ENCODE measurements at regions not wholly inside any gene's neighbourhood (a gene's known extent, or its start where the extent isn't known, plus 50 kb on each side); places are given as distances from the start of the nearest gene placed in this dataset.

GRCh38 chr9:104334549-104334948 lies 169.5 kb upstream of the OR13F1 start:
- Mint-ChIP-seq H3K27ac (no peak overlapping the region), H3K4me3 (no peak overlapping the region), H3K4me1 (ENCODE audit: low read depth) (no peaks in the 10 kb centered on the region), H3K27me3 (no peaks in the 10 kb centered on the region), H3K36me3 (ENCODE audit: low read depth) (no peaks in the 10 kb centered on the region), H3K9me3 (peaks cover 6% of the 10 kb centered on the region)
- Histone ChIP-seq H3K4me1 (ENCODE audit: insufficient read depth, low read length) (no peaks in the 10 kb centered on the region), H3K4me3 (ENCODE audit: low read length) (no peak overlapping the region), H3K27me3 (ENCODE audit: control insufficient read depth in 1 of 2, insufficient read depth in 2 of 2, low read length in 2 of 2) (no peaks in the 10 kb centered on the region), H3K27ac (ENCODE audit: low read depth in 1 of 2, low read length in 2 of 2) (no peak overlapping the region), H3K9me3 (ENCODE audit: control insufficient read depth in 1 of 2, insufficient read depth in 1 of 2, low read length in 2 of 2) (peaks cover 0 to 4% of the 10 kb centered on the region in 2 experiments), H3K36me3 (ENCODE audit: insufficient read depth, low read length) (no peaks in the 10 kb centered on the region)
- ATAC-seq (ENCODE audit: poor library complexity): no peak
- intact Hi-C loops (cut with DNase I, micrococcal nuclease): no loop called here
- ChIA-PET POLR2A (no interaction called here), CTCF (no interaction called here)
- no peak for DNase-seq
- no peak for TF ChIP-seq CTCF (IDR thresholded peaks at IDR 0.05)

- CTCF ChIA-PET: no interaction called here
- Mint-ChIP-seq H3K27me3 (no peaks in the 10 kb centered on the region), H3K4me1 (ENCODE audit: low read depth) (no peaks in the 10 kb centered on the region), H3K27ac (no peak overlapping the region), H3K4me3 (no peak overlapping the region), H3K36me3 (ENCODE audit: low read depth) (no peaks in the 10 kb centered on the region), H3K9me3 (peaks cover 3% of the 10 kb centered on the region)
- ATAC-seq (ENCODE audit: poor library complexity) (no peak), DNase-seq (no peak)
- intact Hi-C loops (cut with DNase I, micrococcal nuclease): no loop called here
- no peaks in the 10 kb centered on the region for H3K27me3 ChIP-seq (ENCODE audit: control insufficient read depth in 1 of 2, insufficient read depth in 2 of 2, low read length in 2 of 2)
- no peaks in the 10 kb centered on the region for H3K36me3 ChIP-seq (ENCODE audit: insufficient read depth, low read length)
- no peak overlapping the region for H3K27ac ChIP-seq (ENCODE audit: low read depth in 1 of 2, low read length in 2 of 2)
- POLR2A ChIA-PET: no interaction called here
- peaks cover 0 to 7% of the 10 kb centered on the region in 2 experiments for H3K9me3 ChIP-seq (ENCODE audit: control insufficient read depth in 1 of 2, insufficient read depth in 1 of 2, low read length in 2 of 2)
- no peak for TF ChIP-seq CTCF (IDR thresholded peaks at IDR 0.05)
- H3K4me3 ChIP-seq (ENCODE audit: low read length): no peak overlapping the region
- H3K4me1 ChIP-seq (ENCODE audit: insufficient read depth, low read length): no peaks in the 10 kb centered on the region
These were observed 164.4 kb upstream of the OR13F1 start for GRCh38 chr9:104339692-104340091.

GRCh38 chr9:104342552-104342951 lies 161.5 kb upstream of the OR13F1 start:
- ChIA-PET CTCF (no interaction called here), POLR2A (no interaction called here)
- intact Hi-C loops (cut with DNase I, micrococcal nuclease): no loop called here
- Mint-ChIP-seq H3K4me1 (ENCODE audit: low read depth) (no peaks in the 10 kb centered on the region), H3K27ac (no peak overlapping the region), H3K4me3 (no peak overlapping the region), H3K36me3 (ENCODE audit: low read depth) (no peaks in the 10 kb centered on the region), H3K27me3 (no peaks in the 10 kb centered on the region), H3K9me3 (no peaks in the 10 kb centered on the region)
- Histone ChIP-seq H3K9me3 (ENCODE audit: control insufficient read depth in 1 of 2, insufficient read depth in 1 of 2, low read length in 2 of 2) (peaks cover 0 to 7% of the 10 kb centered on the region in 2 experiments), H3K36me3 (ENCODE audit: insufficient read depth, low read length) (no peaks in the 10 kb centered on the region), H3K27ac (ENCODE audit: low read depth in 1 of 2, low read length in 2 of 2) (no peak overlapping the region), H3K4me1 (ENCODE audit: insufficient read depth, low read length) (no peaks in the 10 kb centered on the region), H3K4me3 (ENCODE audit: low read length) (no peak overlapping the region), H3K27me3 (ENCODE audit: control insufficient read depth in 1 of 2, insufficient read depth in 2 of 2, low read length in 2 of 2) (no peaks in the 10 kb centered on the region)
- DNase-seq (no peak), ATAC-seq (ENCODE audit: poor library complexity) (no peak)
- no peak for TF ChIP-seq CTCF (IDR thresholded peaks at IDR 0.05)
